ENCODE measurements at regions not wholly inside any gene's neighbourhood (a gene's known extent, or its start where the extent isn't known, plus 50 kb on each side); places are given as distances from the start of the nearest gene placed in this dataset.

GRCh38 chr2:150247481-150247880 is 240.0 kb downstream of the RND3 start:
- no peak overlapping the region for H3K4me3 ChIP-seq (replicated peaks; ENCODE audit: low read depth, low read length)
- DNase-seq (ENCODE audit: low read depth): no peak
- TF ChIP-seq CTCF (IDR thresholded peaks at IDR 0.05; ENCODE audit: low read length, missing control alignments): no peak

GRCh38 chr2:150234787-150235446 is 252.6 kb downstream of the RND3 start:
- no peak for TF ChIP-seq CTCF (IDR thresholded peaks at IDR 0.05; ENCODE audit: low read length, missing control alignments)
- peak; percentile 69 for DNase-seq (ENCODE audit: low read depth)
- peak overlapping the region; percentile 12 for H3K4me3 ChIP-seq (replicated peaks; ENCODE audit: low read depth, low read length)

- no peak for TF ChIP-seq CTCF (IDR thresholded peaks at IDR 0.05; ENCODE audit: low read length, missing control alignments)
- DNase-seq (ENCODE audit: low read depth): no peak
Measured at GRCh38 chr2:150232871-150233270, 254.6 kb downstream of the RND3 start.

GRCh38 chr2:150232321-150232720 is 255.1 kb downstream of the RND3 start:
- no peak for TF ChIP-seq CTCF (IDR thresholded peaks at IDR 0.05; ENCODE audit: low read length, missing control alignments)
- DNase-seq (ENCODE audit: low read depth): no peak
- H3K4me3 ChIP-seq (replicated peaks; ENCODE audit: low read depth, low read length): no peak overlapping the region

More at GRCh38 chr2:150232871-150233270, 254.6 kb downstream of the RND3 start:
- no peak overlapping the region for H3K4me3 ChIP-seq (replicated peaks; ENCODE audit: low read depth, low read length)

- H3K4me3 ChIP-seq (replicated peaks; ENCODE audit: low read depth, low read length): no peak overlapping the region
- no peak for DNase-seq (ENCODE audit: low read depth)
- no peak for TF ChIP-seq CTCF (IDR thresholded peaks at IDR 0.05; ENCODE audit: low read length, missing control alignments)
Measured at GRCh38 chr2:150230616-150231015, 256.9 kb downstream of the RND3 start.

GRCh38 chr2:150230004-150230403 is 257.5 kb downstream of the RND3 start:
- TF ChIP-seq CTCF (IDR thresholded peaks at IDR 0.05; ENCODE audit: low read length, missing control alignments): no peak
- DNase-seq (ENCODE audit: low read depth): no peak
- no peak overlapping the region for H3K4me3 ChIP-seq (replicated peaks; ENCODE audit: low read depth, low read length)

- DNase-seq (ENCODE audit: low read depth): no peak
- no peak for TF ChIP-seq CTCF (IDR thresholded peaks at IDR 0.05; ENCODE audit: low read length, missing control alignments)
Measured at GRCh38 chr2:150228936-150229335, 258.5 kb downstream of the RND3 start.

More at GRCh38 chr2:150228936-150229335, 258.5 kb downstream of the RND3 start:
- H3K4me3 ChIP-seq (replicated peaks; ENCODE audit: low read depth, low read length): no peak overlapping the region
